ENCODE measurements at regions not wholly inside any gene's neighbourhood (a gene's known extent, or its start where the extent isn't known, plus 50 kb on each side); places are given as distances from the start of the nearest gene placed in this dataset.

- no peak for DNase-seq
These were observed 524.8 kb downstream of the FUT8 start for GRCh38 chr14:65937079-65937959.

GRCh38 chr14:65937960-65938316 lies 525.4 kb downstream of the FUT8 start:
- no peak for DNase-seq

GRCh38 chr14:65938738-65939137 lies 526.2 kb downstream of the FUT8 start:
- DNase-seq: no peak

DNA sequence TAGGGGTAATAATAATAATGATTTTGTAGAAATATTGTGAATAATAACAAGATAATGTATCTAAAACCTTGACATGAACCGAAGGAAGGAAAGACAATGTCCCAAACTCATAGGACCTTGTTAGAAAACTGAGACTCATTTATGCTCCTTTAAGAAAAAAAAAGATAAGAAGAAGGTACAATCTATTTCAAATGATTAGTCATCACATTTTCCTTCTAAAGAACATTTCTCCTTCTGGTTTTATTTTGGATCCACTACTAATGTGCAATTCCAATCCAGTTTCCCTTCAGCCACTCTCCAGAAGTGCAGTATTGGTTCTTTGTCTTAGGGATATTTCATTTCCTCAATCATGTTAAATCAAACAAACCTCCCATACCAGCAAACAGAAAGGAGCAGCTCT lies 526.7 kb downstream of the FUT8 start:
- no peak for DNase-seq

DNA sequence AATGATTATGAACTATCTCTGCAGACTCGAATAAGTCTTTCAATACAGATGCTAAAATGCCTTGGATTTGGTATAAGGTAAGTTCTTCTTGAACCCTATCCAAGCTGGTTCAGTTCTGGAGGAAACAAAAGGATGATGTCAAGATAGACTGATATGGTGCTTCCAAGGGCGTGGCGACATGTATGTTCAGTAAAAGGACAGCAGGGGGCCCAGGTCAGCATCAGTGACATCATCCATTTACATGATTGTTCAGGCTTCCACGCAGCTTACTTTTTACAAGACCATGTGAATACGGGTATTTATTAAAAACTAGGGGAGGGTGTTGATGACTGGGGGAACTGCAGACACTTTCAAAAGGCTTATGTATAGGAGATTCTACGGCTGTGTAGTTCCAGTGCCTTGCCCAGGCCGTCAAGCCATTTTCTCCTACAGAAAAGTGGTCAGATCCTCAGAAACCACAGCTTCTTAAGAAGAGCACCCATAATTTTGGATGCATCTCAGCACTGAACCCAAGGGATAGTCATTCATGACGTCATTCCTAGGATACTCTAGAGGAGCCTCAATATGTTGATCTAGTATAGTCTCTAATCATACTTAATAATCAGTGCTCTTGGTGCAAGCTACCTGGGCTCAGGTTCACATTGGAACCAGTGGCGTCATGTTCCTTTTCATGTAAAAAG lies 527.7 kb downstream of the FUT8 start:
- DNase-seq: no peak

GRCh38 chr14:65941091-65941490 lies 528.6 kb downstream of the FUT8 start:
- DNase-seq: no peak

DNA sequence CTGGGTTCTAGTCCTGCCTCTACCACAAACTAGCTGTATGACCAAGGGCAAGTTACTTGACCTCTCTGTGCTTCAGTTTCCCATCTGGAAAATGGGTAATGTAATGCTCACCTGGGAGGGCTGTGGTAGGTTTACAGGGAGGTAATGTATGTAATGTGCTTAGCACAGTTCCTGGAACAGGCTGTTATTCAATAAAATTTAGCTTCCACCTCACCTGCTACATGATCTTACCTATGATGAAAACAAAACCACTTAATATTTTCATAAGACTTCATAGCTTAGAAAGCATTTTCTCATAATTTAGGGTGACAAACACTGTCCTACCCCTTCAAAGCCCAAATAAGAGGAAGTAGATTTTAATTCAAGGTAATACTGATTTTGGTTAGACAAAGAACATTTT lies 530.6 kb downstream of the FUT8 start:
- no peak for DNase-seq

GRCh38 chr14:65943916-65944410 lies 531.4 kb downstream of the FUT8 start:
- no peak for DNase-seq

- no peak for DNase-seq
These were observed 532.8 kb downstream of the FUT8 start for GRCh38 chr14:65945327-65945726.

DNA sequence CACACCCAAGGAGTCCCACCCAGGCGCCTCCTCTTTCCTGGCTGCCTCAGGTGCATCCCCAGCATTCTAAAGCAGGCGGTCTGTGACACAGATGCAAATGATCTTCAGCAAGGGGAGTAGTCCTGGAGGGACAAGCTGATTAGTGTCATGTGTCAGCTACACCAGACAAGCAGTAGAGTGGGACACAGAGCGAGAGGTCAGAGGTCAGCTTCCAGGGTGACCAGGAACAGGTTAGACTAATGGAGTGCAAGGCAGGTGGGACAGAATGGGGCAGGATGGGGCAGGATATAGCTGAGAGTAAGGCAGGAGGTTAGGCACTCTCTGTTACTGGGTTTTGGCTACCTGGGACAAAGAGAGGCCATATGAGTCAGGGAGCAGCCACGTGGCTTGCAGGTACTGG lies 534.0 kb downstream of the FUT8 start:
- DNase-seq: no peak

DNA sequence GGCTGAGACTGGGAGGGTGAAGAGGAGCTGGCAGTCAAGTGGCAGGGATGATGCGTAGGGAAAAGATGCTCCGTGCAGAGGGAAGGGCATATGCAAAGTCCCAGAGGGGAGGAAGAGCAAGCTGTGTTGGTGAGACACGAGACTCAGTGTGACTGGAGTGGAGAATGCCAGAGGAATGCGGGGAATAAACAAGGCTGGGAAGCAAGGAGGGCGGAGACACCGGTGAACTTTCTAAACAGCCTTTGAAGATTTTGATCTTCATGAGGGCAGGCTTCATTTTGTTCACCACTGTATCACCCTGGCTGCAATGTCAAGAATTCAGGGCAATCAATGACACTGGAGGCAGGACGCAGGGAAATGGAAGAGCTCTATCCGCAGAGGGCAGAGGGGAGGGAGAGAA lies 535.8 kb downstream of the FUT8 start:
- DNase-seq: no peak

DNA sequence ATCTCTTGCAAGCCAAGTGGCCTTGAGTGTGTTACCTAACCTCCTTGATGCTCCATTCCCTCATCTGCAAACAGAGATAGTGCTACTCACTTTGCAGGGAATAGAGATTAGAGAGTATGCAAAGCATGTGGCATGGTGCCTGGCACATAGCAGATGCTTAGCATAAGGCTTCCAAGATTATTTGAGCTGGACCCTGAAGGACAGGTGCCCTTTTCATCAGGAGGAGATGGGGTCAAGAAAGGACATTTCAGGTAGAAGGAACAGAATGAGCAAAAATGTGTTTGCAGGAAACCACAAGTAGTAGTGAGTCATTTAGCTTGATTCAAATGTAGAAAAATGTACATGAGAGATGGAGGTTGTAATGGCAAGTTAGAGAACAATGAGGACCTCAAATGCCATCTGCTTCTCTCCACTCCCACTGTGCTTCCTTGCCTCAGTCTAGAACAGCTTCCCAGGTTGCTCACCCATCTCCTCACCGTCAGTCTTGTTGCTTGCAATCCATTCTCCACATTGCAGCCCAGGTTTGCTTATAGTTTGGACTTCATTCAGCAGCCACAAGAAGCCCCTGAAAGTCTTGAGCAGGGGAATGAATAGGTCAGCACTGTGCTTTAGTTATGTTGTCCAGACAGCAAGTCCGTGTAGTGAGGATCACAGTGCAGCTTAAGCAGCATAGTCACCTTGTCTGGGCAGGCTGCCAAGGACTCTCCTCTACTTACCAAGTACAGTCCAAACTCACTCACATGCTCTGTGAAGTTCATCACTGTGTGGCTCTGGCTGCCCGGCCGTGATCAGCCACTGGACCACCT lies 536.3 kb upstream of the CCDC196 start:
- DNase-seq: no peak

DNA sequence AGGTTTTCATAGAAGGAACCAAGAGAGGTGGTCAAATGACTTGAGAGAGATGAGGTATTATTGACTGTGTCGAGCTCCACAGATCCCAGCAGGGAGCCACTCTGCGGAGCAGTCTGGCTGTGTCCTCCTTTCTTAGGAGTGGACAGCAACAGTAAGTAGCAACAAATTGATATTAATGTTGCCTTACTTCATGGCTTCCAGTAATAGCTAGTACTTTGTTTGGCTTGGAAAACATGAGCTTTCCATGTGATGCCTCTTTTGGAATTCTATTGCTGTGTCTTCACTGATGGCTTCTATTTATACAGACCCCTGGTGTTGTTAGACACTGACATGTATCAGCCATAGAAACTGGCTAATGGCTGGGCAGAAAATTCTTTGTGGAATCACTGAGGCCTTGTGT lies 531.2 kb upstream of the CCDC196 start:
- no peak for DNase-seq

- DNase-seq: no peak
These were observed 528.5 kb upstream of the CCDC196 start for GRCh38 chr14:65957631-65958205.

GRCh38 chr14:65958664-65959562 lies 527.3 kb upstream of the CCDC196 start:
- no peak for DNase-seq

DNA sequence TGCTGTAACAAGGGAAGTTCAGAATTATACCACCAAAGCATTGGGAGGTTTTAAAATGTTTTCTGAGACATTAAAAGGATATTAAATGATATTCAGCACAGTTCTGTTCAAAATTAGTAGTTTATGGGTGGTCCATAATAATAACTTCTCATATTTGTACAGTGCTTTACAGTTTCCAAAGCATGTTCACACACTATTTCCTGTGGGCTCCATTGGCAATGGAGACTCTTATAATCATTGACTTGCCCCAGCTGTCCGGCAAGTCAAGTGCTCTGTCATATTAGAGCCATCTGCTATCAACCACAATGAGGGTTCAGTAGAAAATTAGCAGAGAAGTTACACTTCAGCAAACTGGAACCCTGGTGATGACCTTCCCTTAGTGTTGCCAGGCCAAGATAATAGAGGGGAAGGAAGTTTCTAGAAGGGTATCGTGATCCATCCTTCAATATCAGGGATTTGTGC lies 526.6 kb upstream of the CCDC196 start:
- no peak for DNase-seq

- DNase-seq: peak; percentile 63
These were observed 525.2 kb upstream of the CCDC196 start for GRCh38 chr14:65961004-65961403.

DNA sequence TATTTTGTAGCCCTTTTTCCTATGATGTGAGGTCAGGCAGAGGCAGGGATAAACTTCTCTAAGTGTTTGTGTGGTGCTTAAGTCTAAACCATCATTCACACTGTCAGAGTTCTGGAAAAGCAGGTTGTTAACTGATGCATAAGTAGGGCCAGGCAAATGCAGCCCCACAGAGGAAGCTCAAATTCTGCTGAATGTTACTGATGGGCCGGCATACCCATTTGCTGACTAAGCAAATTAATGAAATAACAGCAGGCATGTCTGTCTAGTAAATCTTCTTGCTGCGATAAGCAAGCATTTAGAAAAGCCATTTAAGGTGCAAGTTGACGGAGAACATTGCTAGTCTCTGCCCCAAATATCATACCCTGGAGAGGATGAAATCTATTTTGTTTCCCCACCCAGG lies 523.2 kb upstream of the CCDC196 start:
- DNase-seq: no peak

DNA sequence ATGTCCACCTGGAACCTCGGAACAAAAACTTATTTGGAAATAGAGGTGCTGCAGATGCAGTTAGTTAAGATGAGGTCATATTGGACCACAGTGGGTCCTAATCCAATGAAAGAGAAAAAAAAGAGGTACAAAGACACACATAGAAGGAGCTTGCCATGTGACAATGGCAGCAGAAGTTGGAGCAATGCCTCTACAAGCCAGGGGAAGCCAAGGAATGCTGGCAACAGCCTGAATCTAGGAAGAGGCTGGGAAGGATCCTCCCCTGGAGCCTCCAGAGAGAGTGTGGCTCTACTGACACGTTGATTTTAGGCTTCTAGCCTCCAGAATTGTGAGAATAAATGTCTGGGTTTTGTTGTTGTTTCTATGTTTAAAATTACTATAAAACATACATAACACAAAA lies 521.8 kb upstream of the CCDC196 start:
- DNase-seq: no peak

DNA sequence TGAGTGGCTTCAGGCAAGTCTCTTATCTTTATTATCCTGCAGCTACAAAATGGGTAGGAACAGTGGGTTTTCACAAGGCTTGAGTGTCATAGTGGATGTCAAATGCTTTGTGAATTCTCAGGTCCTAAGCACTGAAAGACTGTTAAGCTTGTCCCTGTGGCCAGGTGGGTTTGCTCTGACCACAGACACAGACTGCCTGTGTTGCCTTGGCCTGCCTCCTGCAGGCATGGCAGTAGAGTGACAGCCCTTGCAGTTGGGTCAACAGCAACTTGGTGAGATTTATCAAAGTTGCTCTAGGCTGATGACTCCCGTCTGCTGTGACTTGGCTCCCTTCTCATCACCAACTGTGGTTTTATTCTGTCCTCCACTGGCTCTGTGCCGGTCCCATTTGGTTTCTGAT lies 520.0 kb upstream of the CCDC196 start:
- DNase-seq: no peak

DNA sequence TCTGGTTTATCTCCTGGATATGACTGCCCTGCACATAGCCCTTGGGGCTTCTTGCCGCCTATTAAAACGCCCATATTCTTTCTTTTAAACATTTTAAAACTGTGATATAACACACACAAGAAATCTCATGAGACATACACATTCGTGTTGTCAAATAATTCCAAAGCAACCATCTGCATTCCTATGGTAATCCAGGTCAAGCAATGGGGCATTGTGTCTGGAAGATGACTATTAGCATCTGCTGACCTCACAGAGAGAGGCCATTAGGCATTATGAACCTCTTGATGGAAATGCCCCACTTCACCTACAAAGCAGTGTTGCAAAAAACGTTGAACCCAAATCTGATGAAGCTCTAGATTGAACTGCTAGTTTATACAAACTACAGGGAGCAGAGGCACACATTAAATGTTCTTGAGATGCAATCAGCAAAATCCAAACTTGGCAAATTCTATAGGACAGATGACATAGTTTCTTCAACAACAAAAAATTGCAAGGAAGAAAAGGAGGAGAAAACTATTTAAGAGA lies 513.8 kb upstream of the CCDC196 start:
- no peak for DNase-seq

DNA sequence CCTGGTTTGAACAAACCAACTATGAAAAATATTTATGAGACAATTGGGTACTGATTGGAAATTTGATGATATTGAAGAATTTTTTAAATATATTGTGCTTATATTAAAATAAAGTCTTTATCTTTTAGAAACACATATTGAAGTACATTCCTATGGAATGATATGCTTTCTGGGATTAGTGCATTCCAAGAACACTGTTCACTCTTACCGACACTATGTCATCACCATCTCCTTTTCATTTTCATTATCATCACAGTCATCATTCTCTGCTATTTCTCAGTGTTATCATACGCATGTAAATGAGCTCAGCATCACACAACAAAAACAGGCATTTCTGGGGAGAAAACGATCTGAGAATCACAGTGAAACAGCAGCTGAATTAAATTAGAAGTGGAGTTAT lies 513.3 kb upstream of the CCDC196 start:
- no peak for DNase-seq

Data from T-helper 9 cell (primary cell).